Gastrocnemius medialis (tissue), 4 donors: ENCODE measurements at regions not wholly inside any gene's neighbourhood (a gene's known extent, or its start where the extent isn't known, plus 50 kb on each side); places are given as distances from the start of the nearest gene placed in this dataset.
"Not testable (repeated sequence)": the region's sequence is repeated elsewhere in the genome, so short reads cannot be mapped to it uniquely, and the experiment has no call there.

ENCODE experiments used
- CTCF ChIP-seq, 5 experiments: fragments of 450-650 bp in 3 of 5; fragments of 200-600 bp in 2 of 5; sonication (generic) in 2 of 5; IDR thresholded peaks in 4 of 5; conservative IDR thresholded peaks in 1 of 5; 1 replicate in 4 of 5; 2 replicates in 1 of 5; pipeline ENCODE4 v1.5.1; 2016 to 2019; ENCODE audit warnings: antibody characterized with exemption in 5 of 5, mild to moderate bottlenecking in 3 of 5, moderate library complexity in 3 of 5
- POLR2A ChIP-seq, 2 donors: fragments of 450-650 bp; IDR thresholded peaks; one replicate each; pipeline ENCODE4 v1.6.1; 2017; ENCODE audit warnings: antibody characterized with exemption in 2 of 2, mild to moderate bottlenecking in 2 of 2, moderate library complexity in 2 of 2

GRCh38 chr4:54828361-54828760 is 170.6 kb downstream of the KIT start:
- TF ChIP-seq CTCF (IDR thresholded peaks at IDR 0.05 in 4 of 5, conservative IDR thresholded peaks at IDR 0.05 in 1 of 5); POLR2A (IDR thresholded peaks at IDR 0.05): not testable (repeated sequence)
